GM12878 (cell line): ENCODE measurements at regions not wholly inside any gene's neighbourhood (a gene's known extent, or its start where the extent isn't known, plus 50 kb on each side); places are given as distances from the start of the nearest gene placed in this dataset.
A peak's percentile ranks its signal among the peaks of the same experiment; 100 is the strongest.

Experiments used
- ATAC-seq: fragments of 200-7000 bp; cut with Tn5 transposase; 3 replicates; pipeline ENCODE4 v1.9.1; 2020; ENCODE audit warnings: mild to moderate bottlenecking, moderate library complexity
- BruUV-seq: library from RNA; stranded (reverse); fragments of 400-500 nt; replicated peaks from 2 replicates; lab custom pipeline; 2021; lab: Mats Ljungman, UMichigan
- CTCF ChIA-PET: fragments of 300-600 bp; sonication (Branson Sonifier 250); formaldehyde crosslinking; extraction: SDS; loops from one replicate; lab custom pipeline; 2021; ENCODE audit warnings: inconsistent platforms; lab: Yijun Ruan, JAX
- POLR2A ChIA-PET: fragments of 350-600 bp; formaldehyde crosslinking; extraction: SDS; loops from one replicate; lab custom pipeline; 2021; ENCODE audit warnings: inconsistent platforms; lab: Charles Lee
- RAD21 ChIA-PET: fragments of 300-600 bp; sonication (Branson Sonifier 250); formaldehyde crosslinking; loops from one replicate; lab custom pipeline; 2023; ENCODE audit warnings: antibody characterized with exemption; ENCODE audit not compliant: unreplicated experiment; lab: Charles Lee
- SMC1A ChIA-PET: fragments of 300-600 bp; sonication (Branson Sonifier 250); formaldehyde crosslinking; loops from one replicate; lab custom pipeline; 2023; ENCODE audit not compliant: unreplicated experiment, uncharacterized antibody; lab: Charles Lee
- DNase-seq: peaks from one replicate; pipeline ENCODE4 v3.0.0-alpha.2; 2011; ENCODE audit warnings: low read depth, low spot score
- FAIRE-seq: peaks from 3 replicates; lab custom pipeline; 2011; peaks lifted over from hg19 to GRCh38; lab: Jason Lieb, UNC
- H2AFZ ChIP-seq: 2 replicates; pipeline ENCODE4 v1.6.0; 2011; ENCODE audit warnings: low read depth, low read length, control low read depth; ENCODE audit not compliant: control insufficient read depth
- H3K27ac ChIP-seq: 2 replicates; pipeline ENCODE4 v1.5.1; 2011; ENCODE audit warnings: control low read depth; ENCODE audit not compliant: control insufficient read depth, insufficient read depth
- H3K27me3 ChIP-seq, 2 experiments: replicated peaks in 1 of 2; 2 replicates each; pipeline versions ENCODE4 v1.6.0 to v1.6.1; 2011; ENCODE audit warnings: low read length in 1 of 2; ENCODE audit not compliant: control insufficient read depth in 2 of 2, insufficient read depth in 2 of 2
- H3K36me3 ChIP-seq, 2 experiments: 2 replicates each; pipeline ENCODE4 v1.5.1; 2011; ENCODE audit warnings: low read length in 1 of 2; ENCODE audit not compliant: control insufficient read depth in 2 of 2, insufficient read depth in 2 of 2
- H3K4me1 ChIP-seq: 2 replicates; pipeline ENCODE4 v1.6.1; 2011; ENCODE audit warnings: mild to moderate bottlenecking, low read length, moderate library complexity, mixed read lengths; ENCODE audit not compliant: control insufficient read depth, insufficient read depth
- H3K4me2 ChIP-seq: 2 replicates; pipeline ENCODE4 v1.6.0; 2011; ENCODE audit warnings: control low read depth; ENCODE audit not compliant: control insufficient read depth, insufficient read depth
- H3K4me3 ChIP-seq: fragments of 200-600 bp; sonication (generic); 2 replicates; pipeline ENCODE4 v1.5.1; 2016
- H3K79me2 ChIP-seq: 2 replicates; pipeline ENCODE4 v1.6.0; 2011; ENCODE audit warnings: low read length; ENCODE audit not compliant: control insufficient read depth, insufficient read depth
- H3K9ac ChIP-seq: 2 replicates; pipeline ENCODE4 v1.8.0; 2011; ENCODE audit warnings: low read length, control low read depth, mixed read lengths; ENCODE audit not compliant: control insufficient read depth, insufficient read depth
- H3K9me3 ChIP-seq: replicated peaks from 3 replicates; pipeline ENCODE4 v1.5.1; 2011; ENCODE audit warnings: mild to moderate bottlenecking, low read length; ENCODE audit not compliant: control insufficient read depth, insufficient read depth
- H4K20me1 ChIP-seq: 2 replicates; pipeline ENCODE4 v1.6.0; 2011; ENCODE audit not compliant: control insufficient read depth, insufficient read depth
- CREB1 ChIP-seq: IDR thresholded peaks from 2 replicates; pipeline ENCODE4 v1.6.1; 2012; ENCODE audit warnings: low read depth, mild to moderate bottlenecking, inconsistent platforms
- MXI1 ChIP-seq: fragments of 150-350 bp; IDR thresholded peaks from 2 replicates; pipeline ENCODE4 v1.6.1; 2011; ENCODE audit warnings: low read depth, mild to moderate bottlenecking, inconsistent platforms, low read length, improper control_type of control experiment
- NBN ChIP-seq: fragments of 450-650 bp; IDR thresholded peaks from 2 replicates; pipeline ENCODE4 v1.6.1; 2016
- POLR2A ChIP-seq: IDR thresholded peaks from 2 replicates; pipeline ENCODE4 v1.6.1; 2011; ENCODE audit warnings: low read depth, mild to moderate bottlenecking, low read length
- PRDM15 ChIP-seq: fragments of 450-650 bp; formaldehyde crosslinking; IDR thresholded peaks from 2 replicates; pipeline ENCODE4 v1.4.0; 2020; ENCODE audit warnings: mild to moderate bottlenecking, moderate library complexity
- RB1 ChIP-seq: fragments of 450-650 bp; formaldehyde crosslinking; IDR thresholded peaks from 2 replicates; pipeline ENCODE4 v1.6.1; 2017; ENCODE audit warnings: mild to moderate bottlenecking, borderline replicate concordance
- SIN3A ChIP-seq: IDR thresholded peaks from 2 replicates; pipeline ENCODE4 v1.6.1; 2012; ENCODE audit warnings: low read depth, low read length, improper control_type of control experiment
- SKIL ChIP-seq: fragments of 450-650 bp; IDR thresholded peaks from 2 replicates; pipeline ENCODE4 v1.6.1; 2017; ENCODE audit warnings: mild to moderate bottlenecking, low read depth, inconsistent platforms; ENCODE audit not compliant: poor library complexity, severe bottlenecking
- SREBF2 ChIP-seq: IDR thresholded peaks from 2 replicates; pipeline ENCODE4 v1.6.1; 2012; ENCODE audit warnings: mild to moderate bottlenecking, low read length
- TCF12 ChIP-seq: IDR thresholded peaks from 2 replicates; pipeline ENCODE4 v1.6.1; 2011; ENCODE audit warnings: low read depth, mild to moderate bottlenecking, low read length
- TCF7 ChIP-seq: IDR thresholded peaks from 2 replicates; pipeline ENCODE4 v1.6.1; 2014; ENCODE audit warnings: antibody characterized with exemption, borderline replicate concordance
- USF2 ChIP-seq: IDR thresholded peaks from 2 replicates; pipeline ENCODE4 v1.6.1; 2011; ENCODE audit warnings: low read depth, low read length, improper control_type of control experiment, borderline replicate concordance
- ZNF274 ChIP-seq: IDR thresholded peaks from one replicate; pipeline ENCODE4 v1.8.0; 2011; ENCODE audit not compliant: insufficient read length, insufficient read depth
- WGBS: methylation state at CpG from one replicate; pipeline ENCODE4 v1.1.6; 2016; ENCODE audit warnings: low lambda C conversion rate; ENCODE audit not compliant: insufficient replicate concordance, insufficient coverage; ENCODE audit errors: missing lambda C conversion rate; 5-methylcytosine and 5-hydroxymethylcytosine counted together
- in situ Hi-C: fragments of 300-500 bp; cut with MboI; formaldehyde crosslinking; loops from 9 replicates; pipeline ENCODE4 v1.14.3; 2018; ENCODE audit warnings: mixed read lengths
- intact Hi-C: fragments of 100-400 bp; cut with micrococcal nuclease; formaldehyde crosslinking; loops from one replicate; pipeline ENCODE4 v1.14.2; 2022; ENCODE audit not compliant: unreplicated experiment

- FAIRE-seq (no peak), DNase-seq (no peak), ATAC-seq (no peak)
- Histone ChIP-seq H3K79me2 (no peaks in the 10 kb centered on the region), H3K9me3 (0 out of 3 replicates have a peak, but pooled peaks cover 1% of the 10 kb centered on the region), H3K4me3 (no peak overlapping the region), H3K27ac (no peak overlapping the region), H3K4me2 (peak overlapping the region; percentile 25; the same call in 1 of the 2 replicates), H3K9ac (no peak overlapping the region), H3K27me3 (no peaks in the 10 kb centered on the region), H2AFZ (peak overlapping the region; percentile 8; the same call in 1 of the 2 replicates), H4K20me1 (no peaks in the 10 kb centered on the region), H3K4me1 (peaks cover 9% of the 10 kb centered on the region; the same call in 1 of the 2 replicates), H3K36me3 (no peaks in the 10 kb centered on the region)
- ChIA-PET SMC1A (interaction anchor here (0.7 kb wide), 1 partner anchor 1246 kb away, joined by 3 read pairs; no protein-coding TSS in a partner anchor), CTCF (interaction anchor here (1.4 kb wide), 1 partner anchor 161 kb away, joined by 3 read pairs; no protein-coding TSS in a partner anchor), RAD21 (no interaction called here), POLR2A (no interaction called here)
- WGBS = 0% methylated on average over 1 of the region's 1 CpG
- no TSS peak for BruUV-seq
- TF ChIP-seq MXI1 = no peak
- no peak for TF ChIP-seq SIN3A
- no peak for TF ChIP-seq RB1
- TF ChIP-seq CREB1 = no peak
- TF ChIP-seq SREBF2 = no peak
- TF ChIP-seq TCF7 = no peak
- no peak for TF ChIP-seq USF2
- TF ChIP-seq PRDM15 = no peak
- no peak for TF ChIP-seq NBN
- no peak for TF ChIP-seq SKIL
- no peak for TF ChIP-seq TCF12
- TF ChIP-seq POLR2A = no peak
- no peak for TF ChIP-seq ZNF274
- intact Hi-C loops = no loop called here
- in situ Hi-C loops = no loop called here
Observed at GRCh38 chr11:87456499-87456898, 418.8 kb downstream of the TMEM135 start.
